ENCODE measurements at regions not wholly inside any gene's neighbourhood (a gene's known extent, or its start where the extent isn't known, plus 50 kb on each side); places are given as distances from the start of the nearest gene placed in this dataset.
"Not testable (repeated sequence)": the region's sequence is repeated elsewhere in the genome, so short reads cannot be mapped to it uniquely, and the experiment has no call there.

DNA sequence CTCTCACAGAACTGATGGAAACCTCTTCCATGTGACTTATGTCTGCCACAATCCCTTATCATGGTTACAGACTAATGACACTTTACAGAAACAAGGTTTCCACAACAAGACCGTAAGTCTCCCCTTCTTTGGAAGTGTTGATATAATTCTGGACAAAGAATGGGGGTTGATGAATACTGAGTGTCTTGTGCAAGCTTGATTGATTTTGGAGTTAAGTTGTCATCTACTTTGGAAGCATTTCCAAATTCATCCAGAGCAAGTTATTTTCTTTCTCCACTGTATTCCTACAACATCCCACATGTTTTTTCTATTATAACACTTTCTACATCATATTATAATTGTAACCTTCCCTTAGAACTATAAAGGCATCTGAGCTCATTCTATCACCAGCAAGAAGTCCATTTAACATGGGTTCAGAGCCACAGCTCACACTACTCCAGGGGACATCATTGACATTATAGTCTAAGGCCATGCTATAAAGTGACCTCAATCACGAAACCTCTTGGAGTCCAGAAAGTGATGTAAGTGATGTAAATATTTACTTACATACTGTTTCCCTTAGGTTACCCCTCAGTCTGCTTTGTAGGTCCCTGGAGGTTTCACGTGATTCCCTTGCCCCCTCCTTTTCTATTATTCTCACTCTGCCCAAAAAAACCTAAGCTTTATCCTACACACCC lies 125.7 kb upstream of the PBX1 start:
- H3K4me3 Mint-ChIP-seq = no peak overlapping the region
- H3K9me3 Mint-ChIP-seq = peaks cover 0 to 7% (median 0%) of the 10 kb centered on the region in 6 donors
- no peaks in the 10 kb centered on the region for H3K4me1 Mint-ChIP-seq
- no peak for DNase-seq
- no peaks in the 10 kb centered on the region for H3K36me3 Mint-ChIP-seq
- H3K27ac Mint-ChIP-seq = no peak overlapping the region
- peaks cover 0 to 1% (median 0%) of the 10 kb centered on the region in 3 donors for H3K27me3 Mint-ChIP-seq (ENCODE audit: low read depth in 3 of 3)

DNA sequence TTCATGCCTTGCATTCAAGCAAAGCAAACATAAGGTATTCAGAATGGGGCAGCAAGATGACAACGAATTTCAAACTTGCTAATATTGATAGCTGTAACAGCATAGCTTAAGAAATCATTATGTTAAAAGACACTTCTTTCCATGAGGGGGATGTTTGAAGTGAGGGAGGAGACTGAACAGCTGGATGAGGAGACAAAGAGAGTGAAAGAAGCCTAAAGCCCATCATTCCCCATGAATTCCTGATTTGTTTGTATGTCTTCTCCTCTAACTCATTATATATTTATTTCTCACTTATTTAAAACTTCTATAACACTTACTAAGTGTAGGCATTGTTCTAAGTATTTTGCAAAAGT lies 125.2 kb upstream of the PBX1 start:
- Mint-ChIP-seq H3K9me3 (peaks cover 0 to 6% (median 0%) of the 10 kb centered on the region in 6 donors), H3K4me1 (no peaks in the 10 kb centered on the region), H3K27ac (no peak overlapping the region), H3K36me3 (no peaks in the 10 kb centered on the region), H3K4me3 (no peak overlapping the region), H3K27me3 (ENCODE audit: low read depth in 3 of 3) (peaks cover 0 to 1% (median 0%) of the 10 kb centered on the region in 3 donors)
- DNase-seq = no peak

DNA sequence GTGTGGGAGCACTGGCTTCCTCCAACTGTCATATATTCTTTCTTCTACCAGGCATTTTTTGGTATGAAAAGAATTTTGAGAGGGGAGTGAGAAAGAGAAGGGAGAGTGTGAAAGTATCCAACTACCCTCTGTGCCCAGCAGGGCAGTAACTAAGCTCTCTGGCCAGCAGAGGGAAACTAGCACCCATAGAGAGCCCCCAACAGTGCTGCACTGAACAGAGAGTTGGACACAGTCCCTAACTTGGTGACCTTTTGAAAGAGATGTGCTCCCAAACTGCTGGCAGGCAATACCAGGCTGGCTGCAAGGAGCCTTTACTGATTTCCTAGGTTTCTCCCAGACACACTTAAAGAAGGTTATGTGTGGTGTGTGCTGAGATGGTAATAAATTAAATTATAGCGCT lies 118.8 kb upstream of the PBX1 start:
- peaks cover 0 to 5% (median 0%) of the 10 kb centered on the region in 3 donors for H3K27me3 Mint-ChIP-seq (ENCODE audit: low read depth in 3 of 3)
- no peaks in the 10 kb centered on the region for H3K4me1 Mint-ChIP-seq
- H3K36me3 Mint-ChIP-seq = no peaks in the 10 kb centered on the region
- H3K4me3 Mint-ChIP-seq = no peak overlapping the region
- peaks cover 0 to under 1% (median 0%) of the 10 kb centered on the region in 6 donors for H3K9me3 Mint-ChIP-seq
- no peak for DNase-seq
- no peak overlapping the region for H3K27ac Mint-ChIP-seq

DNA sequence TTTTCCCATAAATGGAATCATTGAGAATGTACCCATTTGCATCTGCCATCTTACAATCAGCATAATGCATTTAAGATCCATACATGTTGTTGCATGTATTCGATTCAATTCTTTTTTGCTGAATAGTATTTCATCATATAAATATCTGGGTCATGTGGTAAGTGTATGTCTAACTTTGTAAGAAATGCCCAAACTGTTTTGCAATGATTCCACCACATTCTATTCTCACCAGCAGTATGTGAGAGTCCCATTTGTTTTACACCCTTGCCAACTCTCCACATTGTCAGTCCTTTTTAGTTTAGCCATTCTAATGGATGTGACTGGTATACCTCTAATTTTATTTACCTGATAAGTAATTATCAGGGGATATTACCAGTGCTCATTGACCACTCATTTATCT lies 115.8 kb upstream of the PBX1 start:
- peaks cover 0 to 5% (median 0%) of the 10 kb centered on the region in 3 donors for H3K27me3 Mint-ChIP-seq (ENCODE audit: low read depth in 3 of 3)
- H3K27ac Mint-ChIP-seq = no peak overlapping the region
- H3K4me1 Mint-ChIP-seq = no peaks in the 10 kb centered on the region
- DNase-seq = no peak
- peaks cover 0 to 5% (median 0%) of the 10 kb centered on the region in 6 donors for H3K9me3 Mint-ChIP-seq
- H3K4me3 Mint-ChIP-seq = no peak overlapping the region
- no peaks in the 10 kb centered on the region for H3K36me3 Mint-ChIP-seq

DNA sequence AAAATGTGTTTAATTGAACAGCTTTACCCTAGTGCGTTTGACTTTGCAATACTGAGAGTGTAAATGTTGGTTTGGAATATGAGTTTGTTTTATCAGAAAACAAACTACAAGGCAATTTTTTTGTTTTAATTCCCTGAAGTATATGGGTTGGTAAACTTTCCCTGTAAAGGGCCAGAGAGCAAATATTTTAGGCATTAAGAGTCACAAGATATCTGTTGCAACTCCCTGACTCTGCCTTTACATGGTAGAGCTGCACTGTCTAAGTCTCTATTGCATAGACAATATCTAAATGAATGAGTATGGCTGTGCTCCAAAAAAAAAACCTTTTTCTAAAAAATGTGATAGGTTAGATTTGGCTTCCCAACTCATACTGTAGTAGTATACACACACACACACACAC lies 115.1 kb upstream of the PBX1 start:
- no peak overlapping the region for H3K4me3 Mint-ChIP-seq
- H3K4me1 Mint-ChIP-seq = no peaks in the 10 kb centered on the region
- H3K36me3 Mint-ChIP-seq = no peaks in the 10 kb centered on the region
- H3K27ac Mint-ChIP-seq = no peak overlapping the region
- peaks cover 0 to 5% (median 0%) of the 10 kb centered on the region in 6 donors for H3K9me3 Mint-ChIP-seq
- DNase-seq = no peak
- peaks cover 0 to 5% (median 0%) of the 10 kb centered on the region in 3 donors for H3K27me3 Mint-ChIP-seq (ENCODE audit: low read depth in 3 of 3)

DNA sequence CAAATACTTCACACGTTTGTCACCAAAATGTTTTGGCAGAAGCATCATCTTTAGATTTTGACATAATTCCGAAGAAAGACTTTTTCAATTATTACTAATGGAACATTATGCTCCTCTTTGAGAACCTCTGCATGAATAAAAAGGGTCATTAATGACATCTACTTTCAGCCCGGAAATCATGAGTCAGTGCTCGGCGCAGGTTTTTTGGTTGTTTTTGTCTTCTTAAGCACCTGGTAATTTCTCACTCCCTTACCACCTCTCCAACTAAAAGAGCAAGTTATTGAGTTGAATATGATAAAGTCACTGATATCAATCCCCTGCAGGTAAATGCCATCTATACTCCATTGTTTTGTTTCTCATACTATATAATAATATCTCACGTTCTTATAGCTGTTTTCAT lies 113.0 kb upstream of the PBX1 start:
- no peaks in the 10 kb centered on the region for H3K4me1 Mint-ChIP-seq

DNA sequence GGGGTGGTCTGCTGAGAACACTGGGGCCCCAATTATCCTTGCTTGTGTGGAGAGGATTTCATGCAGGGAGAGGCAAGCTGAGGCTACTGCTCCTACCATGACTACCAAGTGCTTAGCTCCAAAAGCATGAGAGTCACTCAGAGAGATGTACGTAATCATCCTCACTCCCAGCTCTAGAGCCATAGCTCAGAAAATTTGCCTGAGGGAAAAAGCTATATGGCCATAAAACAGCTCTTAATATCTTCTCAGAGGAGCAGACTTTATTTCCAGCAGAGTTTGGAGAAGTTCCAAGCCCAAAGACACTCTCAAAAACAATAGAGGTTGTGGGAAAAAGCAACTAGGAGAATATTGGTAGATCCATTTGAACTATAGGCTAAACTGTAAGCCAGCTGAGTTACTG lies 106.4 kb upstream of the PBX1 start:
- Mint-ChIP-seq H3K36me3 (no peaks in the 10 kb centered on the region), H3K4me3 (no peak overlapping the region), H3K9me3 (peaks cover 0 to 10% (median 5%) of the 10 kb centered on the region in 6 donors), H3K4me1 (no peaks in the 10 kb centered on the region), H3K27me3 (ENCODE audit: low read depth in 3 of 3) (peaks cover 2 to 3% (median 3%) of the 10 kb centered on the region in 3 donors), H3K27ac (no peak overlapping the region)
- DNase-seq = no peak

More for the DNA sequence above, 113.0 kb upstream of the PBX1 start:
- Mint-ChIP-seq H3K27me3 (ENCODE audit: low read depth in 3 of 3) (peaks cover 0 to 3% (median 2%) of the 10 kb centered on the region in 3 donors), H3K4me3 (no peak overlapping the region), H3K36me3 (no peaks in the 10 kb centered on the region), H3K9me3 (peaks cover 0 to 5% (median 0%) of the 10 kb centered on the region in 6 donors), H3K27ac (no peak overlapping the region)
- DNase-seq = no peak

DNA sequence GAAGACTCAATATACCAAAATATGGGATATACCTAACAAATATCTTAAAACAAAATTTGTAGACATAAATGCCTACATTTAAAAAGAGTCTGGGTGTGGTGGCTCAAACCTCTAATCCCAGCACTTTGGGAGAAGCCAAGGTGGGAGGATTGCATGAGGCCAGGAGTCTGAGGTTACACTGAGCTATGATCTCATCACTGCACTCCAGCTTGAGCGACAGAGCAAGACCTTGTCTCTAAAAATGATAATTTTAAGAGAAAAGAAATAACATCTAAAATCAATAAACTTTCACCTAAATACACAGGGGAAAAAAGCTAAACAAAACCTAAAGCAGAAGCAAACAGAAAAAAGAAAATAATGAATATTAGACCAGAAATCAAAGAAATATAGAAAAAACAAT lies 102.7 kb upstream of the PBX1 start:
- no peak for DNase-seq
- H3K9me3 Mint-ChIP-seq = peaks cover 0 to 6% (median 5%) of the 10 kb centered on the region in 6 donors
- H3K27ac Mint-ChIP-seq = no peak overlapping the region
- H3K27me3 Mint-ChIP-seq (ENCODE audit: low read depth in 3 of 3) = peaks cover 0 to 3% (median 0%) of the 10 kb centered on the region in 3 donors
- H3K4me1 Mint-ChIP-seq = no peaks in the 10 kb centered on the region
- H3K36me3 Mint-ChIP-seq = no peaks in the 10 kb centered on the region
- no peak overlapping the region for H3K4me3 Mint-ChIP-seq

DNA sequence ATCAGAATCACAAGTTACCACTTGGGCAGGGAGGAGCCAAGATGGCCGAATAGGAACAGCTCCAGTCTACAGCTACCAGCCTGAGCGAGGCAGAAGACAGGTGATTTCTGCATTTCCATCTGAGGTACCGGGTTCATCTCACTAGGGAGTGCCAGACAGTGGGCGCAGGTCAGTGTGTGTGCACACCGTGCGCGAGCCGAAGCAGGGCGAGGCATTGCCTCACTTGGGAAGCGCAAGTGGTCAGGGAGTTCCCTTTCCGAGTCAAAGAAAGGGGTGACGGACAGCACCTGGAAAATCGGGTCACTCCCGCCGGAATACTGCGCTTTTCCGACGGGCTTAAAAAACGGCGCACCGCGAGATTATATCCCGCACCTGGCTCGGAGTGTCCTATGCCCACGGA lies 99.8 kb upstream of the PBX1 start:
- not testable (repeated sequence) for H3K36me3 Mint-ChIP-seq; H3K4me3 Mint-ChIP-seq; H3K4me1 Mint-ChIP-seq; H3K27me3 Mint-ChIP-seq (ENCODE audit: low read depth in 3 of 3); H3K9me3 Mint-ChIP-seq; H3K27ac Mint-ChIP-seq; DNase-seq

DNA sequence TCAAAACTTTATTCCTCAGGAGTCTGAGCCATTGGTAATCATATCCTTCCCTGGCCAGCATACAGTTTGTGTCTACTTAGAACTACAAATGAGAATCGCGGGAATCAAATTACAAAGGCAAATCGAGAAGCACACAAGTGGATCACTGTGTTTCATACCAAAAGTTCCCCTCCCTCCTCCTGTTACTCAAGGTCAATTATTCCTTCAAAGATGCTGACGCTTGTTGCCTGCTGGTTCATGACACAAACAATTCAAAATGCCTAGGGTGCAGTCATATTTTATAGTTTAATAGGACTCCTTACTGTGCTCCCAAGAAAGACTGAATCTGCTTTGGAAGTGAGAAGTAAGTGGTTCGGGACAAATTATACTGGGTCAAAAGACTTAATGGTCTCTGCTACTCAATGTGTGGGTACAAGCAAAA lies 93.0 kb upstream of the PBX1 start:
- Mint-ChIP-seq H3K27me3 (ENCODE audit: low read depth in 3 of 3) (peaks cover 0 to 2% (median 2%) of the 10 kb centered on the region in 3 donors), H3K27ac (no peak overlapping the region), H3K4me3 (no peak overlapping the region), H3K9me3 (no peaks in the 10 kb centered on the region), H3K4me1 (no peaks in the 10 kb centered on the region), H3K36me3 (no peaks in the 10 kb centered on the region)
- DNase-seq = no peak

DNA sequence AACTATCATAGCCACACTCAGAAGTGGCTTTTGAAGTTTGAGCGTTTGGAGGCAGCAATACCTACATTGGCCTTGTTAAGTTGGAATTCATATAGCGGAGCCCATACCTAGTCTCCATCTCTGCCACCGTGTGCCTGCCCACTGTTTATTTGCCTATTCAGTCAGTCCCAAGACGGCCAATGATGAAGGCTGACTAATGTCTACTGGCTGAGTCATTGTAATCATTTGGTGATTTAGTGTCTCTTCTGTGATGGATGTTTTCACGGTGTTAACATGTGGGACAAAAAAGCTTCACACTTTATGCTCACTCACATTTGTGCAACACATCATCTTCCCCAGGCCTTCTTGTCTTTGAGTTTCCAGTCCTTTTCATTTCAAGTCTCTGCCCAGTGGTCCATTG lies 92.6 kb upstream of the PBX1 start:
- no peak for DNase-seq
- peaks cover 0 to 2% (median 2%) of the 10 kb centered on the region in 3 donors for H3K27me3 Mint-ChIP-seq (ENCODE audit: low read depth in 3 of 3)
- no peak overlapping the region for H3K4me3 Mint-ChIP-seq
- H3K27ac Mint-ChIP-seq = no peak overlapping the region
- H3K9me3 Mint-ChIP-seq = no peaks in the 10 kb centered on the region
- H3K36me3 Mint-ChIP-seq = no peaks in the 10 kb centered on the region
- H3K4me1 Mint-ChIP-seq = no peaks in the 10 kb centered on the region

DNA sequence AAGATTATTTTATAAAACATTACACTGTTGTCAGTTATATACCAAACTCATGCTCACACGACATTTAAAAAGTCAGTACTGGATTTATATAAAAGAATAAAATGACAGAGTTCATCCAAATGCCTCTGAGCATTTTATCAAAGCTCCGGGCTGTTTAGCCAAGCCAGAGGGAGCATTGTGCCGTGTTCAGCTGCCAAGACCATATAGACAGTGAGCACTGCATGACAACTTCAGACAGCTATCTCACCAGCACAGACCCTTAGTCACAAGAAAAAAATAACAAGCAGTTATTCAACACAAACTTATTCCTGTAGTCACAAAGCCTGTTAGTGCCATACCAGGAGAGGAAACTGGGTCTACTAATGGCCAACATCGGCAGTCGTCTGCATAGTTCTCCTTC lies 88.0 kb upstream of the PBX1 start:
- no peak overlapping the region for H3K4me3 Mint-ChIP-seq
- no peak for DNase-seq
- H3K27me3 Mint-ChIP-seq (ENCODE audit: low read depth in 3 of 3) = peaks cover 1 to 5% (median 2%) of the 10 kb centered on the region in 3 donors
- H3K27ac Mint-ChIP-seq = no peak overlapping the region
- no peaks in the 10 kb centered on the region for H3K4me1 Mint-ChIP-seq
- no peaks in the 10 kb centered on the region for H3K9me3 Mint-ChIP-seq
- H3K36me3 Mint-ChIP-seq = no peaks in the 10 kb centered on the region

DNA sequence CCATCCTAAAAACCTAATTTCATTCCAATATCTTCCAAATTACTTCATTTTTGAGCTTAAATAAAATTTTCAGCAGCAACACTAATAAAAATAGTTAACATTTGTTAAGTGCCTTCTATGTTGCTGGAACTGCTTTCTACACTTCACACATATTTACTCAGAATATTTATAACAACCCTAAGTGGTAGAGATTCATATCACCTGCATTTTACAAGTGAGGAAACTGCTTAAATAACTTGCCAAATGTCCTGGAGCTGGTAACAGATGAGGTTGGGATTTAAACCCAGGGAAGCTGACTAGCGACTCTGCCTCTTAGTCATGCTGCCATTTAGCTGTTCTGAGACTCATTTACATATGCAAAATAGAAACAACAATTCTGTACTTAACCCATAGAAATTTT lies 86.1 kb upstream of the PBX1 start:
- Mint-ChIP-seq H3K9me3 (no peaks in the 10 kb centered on the region), H3K27me3 (ENCODE audit: low read depth in 3 of 3) (peaks cover 1 to 8% (median 2%) of the 10 kb centered on the region in 3 donors), H3K27ac (no peak overlapping the region), H3K4me1 (no peaks in the 10 kb centered on the region), H3K4me3 (no peak overlapping the region), H3K36me3 (no peaks in the 10 kb centered on the region)
- DNase-seq = no peak

DNA sequence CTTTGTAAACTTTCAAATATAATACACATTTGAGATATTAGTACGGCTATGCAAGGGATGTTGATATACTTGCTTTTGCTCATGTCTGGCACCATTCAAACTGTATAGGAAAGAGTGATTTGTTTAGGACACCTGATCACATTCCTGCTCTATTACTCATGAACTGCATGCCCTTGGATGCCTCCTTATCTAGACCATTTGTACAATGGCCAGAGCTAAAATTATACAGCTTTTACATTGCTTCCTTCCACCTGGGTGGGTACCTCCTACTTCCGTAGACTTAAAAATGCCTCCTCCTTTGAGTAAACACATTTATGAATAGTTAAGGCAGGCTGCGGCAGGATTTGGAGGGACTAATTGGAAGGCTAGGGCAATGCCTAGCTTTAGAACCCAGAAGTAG lies 85.4 kb upstream of the PBX1 start:
- H3K27me3 Mint-ChIP-seq (ENCODE audit: low read depth in 3 of 3) = peaks cover 1 to 8% (median 2%) of the 10 kb centered on the region in 3 donors
- no peaks in the 10 kb centered on the region for H3K36me3 Mint-ChIP-seq

DNA sequence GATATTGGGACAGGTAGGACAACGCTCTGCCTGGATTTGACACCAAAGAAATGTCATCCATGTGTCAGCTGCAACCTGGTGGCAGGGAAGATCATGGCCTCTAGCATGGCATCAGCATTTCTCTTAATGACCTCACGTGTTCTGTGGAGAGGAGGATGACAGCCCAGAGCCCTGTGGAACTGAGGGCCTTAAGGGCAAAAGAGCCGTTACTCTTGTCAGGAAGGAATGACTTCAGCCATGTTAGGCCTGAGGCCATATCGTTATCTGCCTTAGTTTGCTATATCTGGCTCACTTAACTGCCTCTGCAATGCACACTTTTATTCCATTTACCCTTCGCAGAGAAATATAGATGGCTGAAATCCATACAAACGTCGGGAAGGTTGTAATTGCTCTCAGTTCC lies 83.2 kb upstream of the PBX1 start:
- Mint-ChIP-seq H3K27ac (no peak overlapping the region), H3K27me3 (ENCODE audit: low read depth in 3 of 3) (peaks cover 0 to 7% (median 1%) of the 10 kb centered on the region in 3 donors), H3K9me3 (no peaks in the 10 kb centered on the region), H3K4me3 (no peak overlapping the region), H3K36me3 (no peaks in the 10 kb centered on the region), H3K4me1 (no peaks in the 10 kb centered on the region)
- no peak for DNase-seq

More for the DNA sequence above, 85.4 kb upstream of the PBX1 start:
- DNase-seq = no peak
- Mint-ChIP-seq H3K27ac (no peak overlapping the region), H3K4me3 (no peak overlapping the region), H3K4me1 (no peaks in the 10 kb centered on the region), H3K9me3 (no peaks in the 10 kb centered on the region)

All from immature natural killer cell (primary cell).